Karpas-422 (cell line): ENCODE measurements at regions not wholly inside any gene's neighbourhood (a gene's known extent, or its start where the extent isn't known, plus 50 kb on each side); places are given as distances from the start of the nearest gene placed in this dataset.

Experiments
- DNase-seq: peaks from one replicate; pipeline ENCODE4 v3.0.0-alpha.2; 2015
- H2AFZ ChIP-seq: fragments of 200-600 bp; sonication (generic); 2 replicates; pipeline ENCODE4 v1.6.1; 2014; ENCODE audit warnings: antibody characterized with exemption, low read length, mixed read lengths
- H3K27ac ChIP-seq: fragments of 200-600 bp; sonication (generic); 2 replicates; pipeline ENCODE4 v1.5.1; 2014; ENCODE audit warnings: mild to moderate bottlenecking, low read length, moderate library complexity
- H3K27me3 ChIP-seq: fragments of 200-600 bp; sonication (generic); 2 replicates; pipeline ENCODE4 v1.6.1; 2014; ENCODE audit warnings: low read length, mixed read lengths
- H3K36me3 ChIP-seq: fragments of 200-600 bp; sonication (generic); 2 replicates; pipeline ENCODE4 v1.6.1; 2014; ENCODE audit warnings: low read length, mixed read lengths; ENCODE audit not compliant: insufficient read depth
- H3K4me1 ChIP-seq: fragments of 200-600 bp; sonication (generic); 2 replicates; pipeline ENCODE4 v1.6.1; 2014; ENCODE audit warnings: mild to moderate bottlenecking, low read length, mixed read lengths
- H3K4me2 ChIP-seq: fragments of 200-600 bp; sonication (generic); 2 replicates; pipeline ENCODE4 v1.6.1; 2014; ENCODE audit warnings: low read length, low read depth, mild to moderate bottlenecking; ENCODE audit not compliant: poor library complexity, severe bottlenecking
- H3K4me3 ChIP-seq: fragments of 200-600 bp; sonication (generic); 2 replicates; pipeline ENCODE4 v1.5.1; 2014; ENCODE audit warnings: mild to moderate bottlenecking, antibody characterized with exemption, low read length, mixed read lengths
- H3K79me2 ChIP-seq: fragments of 200-600 bp; sonication (generic); 2 replicates; pipeline ENCODE4 v1.6.1; 2014; ENCODE audit warnings: mild to moderate bottlenecking, low read length, mixed read lengths
- H3K9ac ChIP-seq: fragments of 200-600 bp; sonication (generic); 2 replicates; pipeline ENCODE4 v1.6.0; 2014; ENCODE audit warnings: low read length
- H3K9me2 ChIP-seq: fragments of 200-600 bp; sonication (generic), shearing (Covaris generic); replicated peaks from 2 replicates; pipeline ENCODE4 v1.6.0; 2014; ENCODE audit warnings: mild to moderate bottlenecking, low read length, moderate library complexity; ENCODE audit not compliant: insufficient read depth
- H3K9me3 ChIP-seq: fragments of 300-700, 200-600 bp; sonication (generic); 2 replicates; pipeline ENCODE4 v1.6.1; 2014; ENCODE audit warnings: low read length, mixed read lengths
- H4K20me1 ChIP-seq: fragments of 200-600 bp; sonication (generic); 2 replicates; pipeline ENCODE4 v1.6.1; 2014; ENCODE audit warnings: mild to moderate bottlenecking, antibody characterized with exemption, low read length, low read depth; ENCODE audit not compliant: insufficient read depth

GRCh38 chr20:22204801-22205200, 379.6 kb downstream of the FOXA2 start:
- H3K27ac ChIP-seq = no peak overlapping the region
- H3K36me3 ChIP-seq = no peaks in the 10 kb centered on the region
- H3K4me1 ChIP-seq = no peaks in the 10 kb centered on the region
- no peaks in the 10 kb centered on the region for H3K27me3 ChIP-seq
- no peak for DNase-seq
- no peak overlapping the region for H3K4me2 ChIP-seq
- no peak overlapping the region for H3K9ac ChIP-seq
- H4K20me1 ChIP-seq = no peaks in the 10 kb centered on the region
- no peaks in the 10 kb centered on the region for H3K9me2 ChIP-seq
- no peak overlapping the region for H3K4me3 ChIP-seq
- H2AFZ ChIP-seq = no peak overlapping the region
- H3K79me2 ChIP-seq = no peaks in the 10 kb centered on the region
- H3K9me3 ChIP-seq = no peaks in the 10 kb centered on the region

GRCh38 chr20:22182148-22182547, 402.2 kb downstream of the FOXA2 start:
- Histone ChIP-seq H3K27ac (no peak overlapping the region), H3K36me3 (no peaks in the 10 kb centered on the region), H3K9me2 (no peaks in the 10 kb centered on the region)

GRCh38 chr20:22180244-22180643, 404.1 kb downstream of the FOXA2 start:
- peak; percentile 67 for DNase-seq
- no peaks in the 10 kb centered on the region for H4K20me1 ChIP-seq
- H2AFZ ChIP-seq = no peak overlapping the region
- no peak overlapping the region for H3K4me3 ChIP-seq
- H3K9ac ChIP-seq = no peak overlapping the region
- no peaks in the 10 kb centered on the region for H3K36me3 ChIP-seq
- H3K79me2 ChIP-seq = no peaks in the 10 kb centered on the region
- H3K9me3 ChIP-seq = no peaks in the 10 kb centered on the region
- no peaks in the 10 kb centered on the region for H3K27me3 ChIP-seq
- no peak overlapping the region for H3K27ac ChIP-seq
- no peaks in the 10 kb centered on the region for H3K4me1 ChIP-seq
- H3K9me2 ChIP-seq = no peaks in the 10 kb centered on the region
- H3K4me2 ChIP-seq = no peak overlapping the region

More at GRCh38 chr20:22182148-22182547, 402.2 kb downstream of the FOXA2 start:
- no peak overlapping the region for H3K4me2 ChIP-seq
- no peak overlapping the region for H3K4me3 ChIP-seq
- H2AFZ ChIP-seq = no peak overlapping the region
- H3K9ac ChIP-seq = no peak overlapping the region
- no peaks in the 10 kb centered on the region for H4K20me1 ChIP-seq
- H3K9me3 ChIP-seq = no peaks in the 10 kb centered on the region
- no peaks in the 10 kb centered on the region for H3K4me1 ChIP-seq
- no peak for DNase-seq
- no peaks in the 10 kb centered on the region for H3K79me2 ChIP-seq
- H3K27me3 ChIP-seq = no peaks in the 10 kb centered on the region

DNA sequence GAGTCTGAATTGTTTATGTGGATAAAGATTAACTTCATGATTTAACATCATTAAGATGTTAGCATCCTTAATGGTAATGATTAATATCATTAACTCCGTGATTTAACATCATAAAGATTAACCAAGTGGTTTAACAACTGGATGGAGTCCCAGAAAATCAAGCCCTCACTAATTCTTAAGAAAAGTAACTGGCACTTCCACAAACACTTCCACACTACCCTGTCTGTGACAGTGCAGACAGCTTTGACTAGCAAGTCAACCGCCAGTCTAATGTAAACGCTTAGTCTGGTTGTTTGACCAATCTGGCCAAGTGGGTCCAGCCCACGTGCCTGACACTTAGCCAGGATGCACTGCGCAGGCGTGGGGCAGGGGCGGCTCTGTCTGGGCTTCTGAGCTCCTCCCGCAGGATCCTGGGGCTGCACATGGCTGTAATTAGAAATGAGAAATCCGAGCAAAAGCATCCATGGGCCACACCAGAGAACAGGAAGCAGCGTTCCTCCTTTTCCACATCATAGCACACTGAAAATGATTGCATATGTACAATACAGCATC, 424.2 kb downstream of the FOXA2 start:
- no peaks in the 10 kb centered on the region for H3K9me3 ChIP-seq
- no peaks in the 10 kb centered on the region for H3K79me2 ChIP-seq
- no peak overlapping the region for H3K4me3 ChIP-seq
- H3K9me2 ChIP-seq = no peaks in the 10 kb centered on the region
- no peak overlapping the region for H3K9ac ChIP-seq
- no peak for DNase-seq
- H4K20me1 ChIP-seq = no peaks in the 10 kb centered on the region
- H3K27ac ChIP-seq = no peak overlapping the region
- no peaks in the 10 kb centered on the region; the same call in 1 of the 2 replicates for H3K27me3 ChIP-seq
- H3K36me3 ChIP-seq = no peaks in the 10 kb centered on the region
- H3K4me2 ChIP-seq = no peak overlapping the region
- H3K4me1 ChIP-seq = no peaks in the 10 kb centered on the region
- no peak overlapping the region for H2AFZ ChIP-seq

DNA sequence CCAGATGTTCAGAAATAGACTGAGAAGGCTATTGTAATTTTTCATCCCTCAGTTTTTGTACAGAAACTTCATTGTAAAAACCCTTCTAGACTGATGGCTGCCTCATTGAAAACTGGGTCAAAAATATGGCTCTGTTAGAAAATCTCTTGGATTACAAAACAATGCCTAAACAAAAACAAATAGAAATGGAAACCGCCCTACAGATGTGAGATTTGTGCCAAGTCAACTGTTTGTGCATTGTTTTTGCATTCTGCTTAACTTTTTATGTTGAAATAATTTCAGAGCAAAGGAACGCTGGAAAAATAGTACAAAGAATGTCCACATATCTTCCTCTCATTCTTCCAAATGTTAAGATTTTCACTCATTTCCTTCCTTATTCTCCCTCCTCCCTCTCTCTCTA, 425.1 kb downstream of the FOXA2 start:
- no peaks in the 10 kb centered on the region for H3K9me3 ChIP-seq
- H3K9ac ChIP-seq = no peak overlapping the region
- H3K9me2 ChIP-seq = no peaks in the 10 kb centered on the region
- H3K79me2 ChIP-seq = no peaks in the 10 kb centered on the region
- H3K27ac ChIP-seq = no peak overlapping the region
- no peaks in the 10 kb centered on the region; the same call in 1 of the 2 replicates for H3K27me3 ChIP-seq
- H3K36me3 ChIP-seq = no peaks in the 10 kb centered on the region
- H3K4me2 ChIP-seq = no peak overlapping the region
- H4K20me1 ChIP-seq = no peaks in the 10 kb centered on the region
- H2AFZ ChIP-seq = no peak overlapping the region
- no peak overlapping the region for H3K4me3 ChIP-seq
- no peak for DNase-seq
- no peaks in the 10 kb centered on the region for H3K4me1 ChIP-seq

DNA sequence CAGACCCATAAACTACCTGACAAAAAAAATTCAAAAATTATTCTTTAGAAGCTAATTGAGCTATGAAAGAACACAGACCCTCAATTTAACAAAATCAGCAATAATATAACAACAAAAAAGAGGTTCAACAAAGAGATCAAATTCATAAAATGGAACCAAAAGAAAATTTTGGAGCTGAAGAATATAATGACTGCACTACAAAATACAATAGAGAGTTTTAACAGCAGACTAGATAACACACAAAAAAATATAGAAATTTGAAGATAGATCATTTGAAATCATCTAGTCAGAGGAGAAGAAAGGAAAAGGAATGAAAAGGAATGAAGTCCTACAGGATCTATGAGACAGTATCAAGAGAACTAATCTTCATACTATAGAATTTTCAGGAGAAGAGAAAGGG, 422.1 kb downstream of the PAX1 start:
- no peaks in the 10 kb centered on the region for H3K9me2 ChIP-seq
- no peak overlapping the region for H3K9ac ChIP-seq
- H3K27ac ChIP-seq = no peak overlapping the region
- no peaks in the 10 kb centered on the region for H3K27me3 ChIP-seq
- H3K79me2 ChIP-seq = no peaks in the 10 kb centered on the region
- H3K4me3 ChIP-seq = no peak overlapping the region
- H3K4me1 ChIP-seq = no peaks in the 10 kb centered on the region
- no peak overlapping the region for H3K4me2 ChIP-seq
- peaks cover 16% of the 10 kb centered on the region for H3K9me3 ChIP-seq
- no peak overlapping the region for H2AFZ ChIP-seq
- no peak for DNase-seq
- no peaks in the 10 kb centered on the region; the same call in 1 of the 2 replicates for H3K36me3 ChIP-seq
- no peaks in the 10 kb centered on the region for H4K20me1 ChIP-seq

DNA sequence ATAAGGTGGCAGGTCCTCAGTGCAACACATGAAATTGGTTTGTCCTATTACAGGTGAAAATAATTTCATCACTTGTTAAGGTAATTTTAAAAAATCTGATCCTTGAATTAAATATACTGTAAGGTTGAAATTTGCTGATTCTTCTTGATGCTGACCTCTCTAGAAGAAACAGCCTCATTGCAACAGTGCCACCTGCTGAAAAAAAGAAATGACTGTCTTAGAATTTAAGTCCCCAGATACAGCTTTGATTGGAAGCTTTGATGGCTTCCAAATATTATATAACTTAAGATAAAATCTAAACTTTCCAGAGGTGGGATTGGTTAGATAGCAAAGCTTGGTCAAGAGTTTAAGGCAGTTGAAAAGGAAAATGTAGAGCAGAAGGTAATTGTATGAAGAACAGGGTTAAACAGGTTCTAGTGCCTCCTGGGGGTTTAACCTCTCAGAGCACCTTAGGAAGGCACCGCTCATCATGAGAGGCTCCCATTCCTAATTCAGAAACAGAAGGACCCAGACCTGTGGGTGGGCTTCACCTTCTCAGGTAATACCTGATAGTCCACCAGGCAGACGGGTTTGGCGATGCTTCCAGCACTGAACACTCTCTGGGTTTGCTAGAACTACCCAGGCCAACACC, 401.0 kb downstream of the PAX1 start:
- no peak overlapping the region for H3K4me2 ChIP-seq
- no peaks in the 10 kb centered on the region for H3K36me3 ChIP-seq
- H3K27me3 ChIP-seq = 0 out of 2 replicates have a peak, but pooled peaks cover 5% of the 10 kb centered on the region
- no peaks in the 10 kb centered on the region for H3K9me2 ChIP-seq
- H2AFZ ChIP-seq = no peak overlapping the region
- no peak overlapping the region for H3K4me3 ChIP-seq
- no peaks in the 10 kb centered on the region for H3K4me1 ChIP-seq
- H3K9ac ChIP-seq = no peak overlapping the region
- H3K27ac ChIP-seq = no peak overlapping the region
- H3K9me3 ChIP-seq = no peaks in the 10 kb centered on the region
- DNase-seq = peak; percentile 84
- H4K20me1 ChIP-seq = no peaks in the 10 kb centered on the region
- no peaks in the 10 kb centered on the region for H3K79me2 ChIP-seq

DNA sequence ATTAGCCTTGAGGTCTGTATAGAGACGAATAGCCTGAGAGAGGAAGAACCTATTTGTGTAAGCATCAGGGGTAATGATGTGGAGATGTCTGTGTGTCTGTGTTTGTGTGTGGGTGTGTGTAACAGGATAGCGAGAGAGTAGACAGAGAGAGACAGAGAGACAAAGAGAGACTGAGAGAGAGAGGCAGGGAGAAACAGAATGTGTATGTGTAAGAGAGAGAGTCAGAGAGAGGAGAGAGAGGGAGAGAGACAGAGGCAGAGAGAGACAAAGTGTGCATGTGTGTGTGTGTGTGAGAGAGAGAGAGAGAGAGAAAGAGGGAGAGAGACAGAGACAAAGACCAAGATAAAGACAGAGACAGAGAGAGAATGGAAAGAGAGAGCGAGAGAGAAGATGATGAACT, 396.1 kb downstream of the PAX1 start:
- no peak for DNase-seq
- Histone ChIP-seq H3K9me2 (no peaks in the 10 kb centered on the region), H3K27me3 (0 out of 2 replicates have a peak, but pooled peaks cover 3% of the 10 kb centered on the region), H3K9ac (no peak overlapping the region), H4K20me1 (no peaks in the 10 kb centered on the region), H3K79me2 (no peaks in the 10 kb centered on the region), H3K36me3 (no peaks in the 10 kb centered on the region), H3K4me2 (no peak overlapping the region), H3K4me3 (no peak overlapping the region), H3K27ac (no peak overlapping the region), H3K4me1 (no peaks in the 10 kb centered on the region), H2AFZ (no peak overlapping the region), H3K9me3 (no peaks in the 10 kb centered on the region)
